ENCODE measurements at regions not wholly inside any gene's neighbourhood (a gene's known extent, or its start where the extent isn't known, plus 50 kb on each side); places are given as distances from the start of the nearest gene placed in this dataset.

DNA sequence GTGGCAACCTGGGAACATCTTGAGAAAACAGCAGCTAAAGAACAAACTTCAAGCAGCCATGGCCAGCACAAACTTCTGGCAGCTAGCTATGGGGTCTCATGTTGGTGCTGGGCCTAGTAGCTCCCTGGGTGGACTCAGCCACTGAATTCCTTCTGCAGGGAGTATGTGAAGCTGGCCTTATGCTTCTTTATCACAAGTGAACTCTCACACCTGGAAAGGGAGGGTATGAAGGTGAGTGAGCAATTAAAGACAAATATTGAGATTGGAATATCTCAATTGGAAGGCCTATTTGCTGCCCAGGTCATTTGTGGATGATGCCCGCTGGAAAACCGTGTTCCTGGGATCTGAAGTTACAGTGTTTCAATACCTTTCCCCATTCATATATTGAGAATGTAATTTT lies 153.3 kb upstream of the RPS6KA3 start:
- no peak for DNase-seq

DNA sequence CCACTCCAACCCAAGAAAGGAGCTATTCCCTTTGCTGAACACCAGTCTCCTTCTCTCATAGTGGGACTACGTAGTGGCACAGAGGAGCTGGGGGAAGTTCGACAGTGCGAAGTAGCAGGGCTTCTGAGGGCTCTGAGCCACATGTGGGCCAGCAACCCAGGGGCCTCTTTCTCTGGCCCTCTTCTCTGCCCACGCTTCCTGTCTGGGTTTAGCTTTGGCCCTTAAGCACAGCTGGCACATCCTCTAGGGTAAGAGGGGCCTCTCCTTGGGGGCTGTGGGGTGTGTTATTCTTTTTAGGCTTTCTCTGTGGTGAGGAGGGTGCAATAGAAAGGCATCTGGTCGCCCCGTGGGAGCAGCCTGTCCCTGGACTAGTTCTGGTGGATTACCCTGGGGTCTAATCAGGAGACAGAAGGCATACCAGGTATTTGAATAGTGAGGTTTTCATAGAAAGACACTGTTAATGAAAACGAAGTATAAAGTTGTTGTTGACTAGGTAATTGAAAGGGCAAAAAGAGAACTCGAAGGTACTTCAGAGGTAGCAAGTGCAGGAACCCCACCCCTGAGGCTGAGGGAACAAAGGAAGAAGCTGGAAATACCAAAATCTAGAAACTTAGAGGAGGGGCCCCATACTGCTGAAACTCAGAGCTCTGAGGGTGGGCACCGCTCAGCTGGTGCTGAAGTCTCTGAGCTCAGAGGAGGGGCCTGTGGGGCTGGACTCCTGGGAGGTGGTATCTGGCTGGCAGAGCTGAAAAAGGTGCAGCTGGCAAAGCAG lies 151.9 kb upstream of the RPS6KA3 start:
- no peak for DNase-seq

DNA sequence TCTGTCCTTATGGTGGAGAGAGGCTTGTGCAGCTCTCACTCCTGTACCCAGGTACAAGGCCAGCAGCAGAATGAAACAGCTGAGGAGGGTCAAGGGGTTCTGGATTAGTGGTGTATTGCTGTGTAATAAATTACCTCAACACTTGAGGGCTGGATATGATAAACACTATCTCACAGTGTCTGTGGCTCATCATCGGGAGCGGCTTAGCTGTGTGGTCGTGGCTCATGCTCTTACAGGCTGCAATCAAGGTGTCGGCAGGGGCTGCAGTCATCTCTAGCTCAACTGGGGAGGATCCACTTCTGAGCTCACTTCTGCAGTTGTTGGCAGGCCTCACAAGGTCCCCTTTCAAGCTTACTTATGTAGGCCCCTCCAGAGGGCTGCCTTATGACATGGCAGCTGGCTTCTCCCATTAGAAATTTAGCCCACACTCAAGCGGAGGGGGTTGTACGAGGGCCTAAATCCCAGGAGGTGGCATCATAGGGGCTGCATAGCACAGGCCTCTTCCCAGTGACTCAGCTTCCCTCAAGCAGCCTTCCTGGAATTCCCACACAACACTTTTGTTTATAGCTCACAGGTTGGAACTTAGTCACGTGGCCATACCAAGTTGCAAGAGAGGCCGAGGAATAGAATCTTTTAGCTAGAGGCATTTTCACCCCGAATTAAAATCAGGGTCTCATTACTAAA lies 148.2 kb upstream of the RPS6KA3 start:
- DNase-seq, result no peak

DNA sequence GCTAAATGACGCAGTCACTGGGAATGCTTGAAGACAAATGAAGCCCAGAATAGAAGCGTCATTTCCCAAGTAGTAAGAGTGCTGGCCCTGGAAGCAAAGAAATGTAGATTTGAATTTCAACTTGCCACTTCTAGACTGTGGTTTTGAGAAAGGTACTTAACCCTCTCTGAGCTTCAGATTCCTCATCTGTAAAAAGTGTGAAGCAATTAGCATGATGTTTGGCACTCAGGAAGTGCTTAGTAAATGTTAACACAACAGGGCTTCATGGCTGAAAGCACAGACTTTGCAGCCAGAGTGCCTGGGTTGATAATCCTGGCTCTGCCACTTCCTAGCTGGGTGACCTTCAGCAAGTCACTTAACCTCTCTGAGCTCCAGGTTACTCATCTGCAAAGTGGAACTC lies 147.4 kb upstream of the RPS6KA3 start:
- DNase-seq, result no peak

GRCh38 chrX:20412871-20413486 lies 146.3 kb upstream of the RPS6KA3 start:
- DNase-seq, result peak; percentile 77

- no peak for DNase-seq
These were observed 143.8 kb upstream of the RPS6KA3 start for GRCh38 chrX:20410540-20410939.

DNA sequence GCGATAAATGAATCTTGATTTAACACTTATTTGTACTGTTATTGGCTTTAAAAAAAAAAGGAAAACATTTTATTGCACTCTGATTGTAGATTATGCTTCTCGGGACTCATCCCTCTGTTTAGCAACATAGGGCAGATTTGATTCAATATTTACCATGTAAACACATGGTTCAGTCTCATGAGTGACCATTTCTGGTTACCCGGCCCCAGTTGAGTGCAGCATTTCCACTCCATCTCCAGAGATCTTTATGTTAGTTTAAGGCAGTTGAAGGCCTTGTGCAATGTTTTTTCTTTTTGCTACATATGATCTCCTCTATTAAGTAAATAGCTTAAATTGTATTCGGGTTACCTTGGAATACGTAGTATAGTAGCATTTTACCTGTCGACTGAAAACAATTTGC lies 143.3 kb upstream of the RPS6KA3 start:
- DNase-seq, result no peak

- no peak for DNase-seq
These were observed 136.2 kb upstream of the RPS6KA3 start for GRCh38 chrX:20402956-20403355.

- no peak for DNase-seq
These were observed 133.2 kb upstream of the RPS6KA3 start for GRCh38 chrX:20399728-20400414.

GRCh38 chrX:20397587-20397986 lies 130.9 kb upstream of the RPS6KA3 start:
- no peak for DNase-seq

GRCh38 chrX:20394451-20394850 lies 127.7 kb upstream of the RPS6KA3 start:
- no peak for DNase-seq

- no peak for DNase-seq
These were observed 127.2 kb upstream of the RPS6KA3 start for GRCh38 chrX:20393944-20394343.

DNA sequence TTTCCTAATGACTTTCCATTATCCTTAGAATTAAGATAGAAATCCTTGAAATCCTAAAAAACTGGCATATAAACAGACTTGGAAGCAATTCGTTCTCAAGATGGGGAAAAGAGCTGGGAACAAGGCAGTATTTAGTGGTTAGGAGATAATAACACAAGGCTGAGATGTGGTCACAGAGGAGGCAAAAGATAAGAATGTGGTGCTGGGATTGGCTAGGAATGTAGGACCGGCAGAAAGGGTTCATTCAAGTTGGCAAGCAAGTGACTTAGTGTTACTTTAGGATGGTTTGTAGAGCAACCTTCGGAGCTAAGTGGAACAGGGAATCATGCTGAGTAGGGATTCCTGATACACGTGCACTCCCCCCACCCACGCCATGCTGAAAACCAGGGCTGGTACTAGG lies 121.9 kb upstream of the RPS6KA3 start:
- no peak for DNase-seq

DNA sequence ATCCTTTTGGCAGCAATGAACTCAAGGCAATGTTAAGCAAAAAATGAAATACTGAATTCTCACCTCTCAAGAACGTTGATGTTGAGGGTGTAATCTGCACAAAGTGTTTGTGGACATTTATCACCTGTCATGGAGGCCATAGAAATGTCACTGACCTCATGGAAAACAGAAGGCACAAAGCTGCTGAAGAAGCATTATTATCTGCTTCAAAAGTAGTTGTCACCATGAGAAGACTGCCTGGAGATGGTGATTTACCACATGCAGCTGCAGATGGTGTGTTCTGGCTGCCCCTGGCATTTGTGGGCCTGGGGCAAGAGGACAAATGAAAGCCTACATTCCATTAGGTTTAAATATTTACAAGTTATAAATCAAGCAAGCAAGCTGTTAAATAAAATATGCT lies 116.8 kb upstream of the RPS6KA3 start:
- no peak for DNase-seq

DNA sequence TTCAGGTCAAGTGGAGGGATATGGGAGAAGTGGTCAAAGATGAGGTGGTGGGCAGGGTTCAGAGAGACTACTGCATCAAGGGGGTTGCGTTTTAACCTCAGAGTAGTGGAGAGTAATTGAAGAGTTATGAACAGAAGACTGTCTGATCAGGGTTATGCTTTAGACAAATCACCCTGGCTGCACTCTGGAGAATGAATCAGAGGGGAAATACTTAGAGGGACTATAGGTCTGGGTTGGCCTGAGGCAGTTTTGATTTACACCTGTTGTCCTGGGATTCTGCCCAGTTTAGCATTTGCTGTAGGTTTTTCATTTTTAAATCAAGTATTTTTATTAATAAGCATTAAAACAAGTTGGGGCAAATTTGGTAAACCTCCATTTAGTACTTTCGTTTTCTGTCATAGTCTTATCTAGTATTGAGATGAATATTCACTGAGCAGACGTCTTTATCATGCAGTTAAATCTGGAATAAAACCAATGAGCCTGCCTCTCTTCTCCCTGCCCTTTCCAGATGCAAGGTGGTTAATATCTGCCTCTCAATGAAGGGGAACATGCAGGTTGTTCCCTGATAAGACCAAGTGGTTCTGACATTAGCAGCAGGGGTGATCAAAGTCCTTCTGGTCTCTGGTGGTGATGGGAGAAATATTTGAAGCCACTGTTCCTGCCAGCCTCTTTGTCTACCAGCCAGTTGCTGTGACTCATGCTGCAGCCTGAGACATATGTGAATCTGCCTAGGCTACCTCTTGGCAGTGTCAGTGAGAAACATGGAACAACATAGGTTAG lies 116.0 kb upstream of the RPS6KA3 start:
- no peak for DNase-seq

DNA sequence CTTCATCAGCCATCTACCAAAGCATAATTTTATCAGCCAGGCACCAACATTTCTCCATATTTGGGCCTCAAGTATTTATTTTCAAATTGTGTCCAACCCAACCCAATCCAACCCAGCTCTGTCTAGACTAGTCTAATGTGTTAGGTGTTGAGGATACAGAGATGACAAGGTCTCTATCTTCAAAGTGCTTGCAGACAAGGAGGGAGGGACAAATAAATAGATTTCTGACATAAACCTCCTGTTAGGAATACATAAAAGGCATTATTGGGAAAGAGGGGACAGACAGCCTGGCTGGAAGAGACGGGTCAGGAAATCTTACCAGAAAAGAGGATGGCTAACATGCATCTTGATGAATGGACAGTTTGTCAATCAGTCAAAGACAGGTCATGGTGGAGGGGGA lies 115.4 kb upstream of the RPS6KA3 start:
- no peak for DNase-seq

- DNase-seq, result no peak
These were observed 111.7 kb upstream of the RPS6KA3 start for GRCh38 chrX:20378233-20378920.

DNA sequence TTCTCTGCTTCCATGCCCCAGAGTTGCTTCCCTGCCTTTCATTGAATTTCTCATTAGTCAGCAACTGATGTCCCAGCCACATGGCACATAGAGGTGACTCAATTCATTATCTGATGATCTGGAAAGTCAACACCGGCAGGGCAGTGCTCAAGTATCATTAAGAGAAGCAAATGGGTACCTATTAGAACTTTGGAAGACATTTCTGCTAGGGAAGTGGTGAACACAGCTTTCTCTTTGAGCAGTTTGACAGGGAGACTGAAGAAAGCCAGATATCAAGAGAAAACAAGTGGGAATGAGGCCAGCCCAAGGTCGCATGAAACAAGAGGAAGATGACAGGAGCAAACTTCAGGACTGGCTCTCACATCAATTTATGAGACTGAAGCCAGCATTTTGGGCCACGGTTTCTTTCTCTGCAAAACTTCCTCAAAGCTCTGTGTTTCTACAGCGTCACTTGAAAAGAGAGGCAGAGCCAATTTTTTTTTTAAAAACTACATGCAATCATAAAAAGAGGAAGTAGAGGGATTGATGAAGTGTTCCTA lies 108.3 kb upstream of the RPS6KA3 start:
- peak; percentile 21 for DNase-seq

DNA sequence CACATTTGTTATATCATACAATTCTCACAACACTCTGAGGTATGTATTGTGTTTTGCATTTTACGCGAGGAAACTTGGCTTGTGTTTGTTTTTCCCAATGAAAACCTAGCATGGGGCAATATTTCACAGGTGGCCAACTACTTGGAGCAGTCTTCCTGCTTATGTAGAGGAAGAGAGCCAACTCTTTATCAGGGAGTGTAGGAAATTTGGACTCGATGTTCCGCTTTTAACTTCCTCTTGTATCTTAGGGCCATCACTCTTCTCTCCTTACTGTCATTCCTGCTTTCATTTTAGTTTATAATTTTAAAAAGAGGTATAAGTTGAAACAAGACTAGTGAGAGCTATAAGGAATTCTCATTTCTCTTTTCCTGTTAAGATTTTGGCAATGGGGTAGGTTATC lies 107.7 kb upstream of the RPS6KA3 start:
- no peak for DNase-seq

DNA sequence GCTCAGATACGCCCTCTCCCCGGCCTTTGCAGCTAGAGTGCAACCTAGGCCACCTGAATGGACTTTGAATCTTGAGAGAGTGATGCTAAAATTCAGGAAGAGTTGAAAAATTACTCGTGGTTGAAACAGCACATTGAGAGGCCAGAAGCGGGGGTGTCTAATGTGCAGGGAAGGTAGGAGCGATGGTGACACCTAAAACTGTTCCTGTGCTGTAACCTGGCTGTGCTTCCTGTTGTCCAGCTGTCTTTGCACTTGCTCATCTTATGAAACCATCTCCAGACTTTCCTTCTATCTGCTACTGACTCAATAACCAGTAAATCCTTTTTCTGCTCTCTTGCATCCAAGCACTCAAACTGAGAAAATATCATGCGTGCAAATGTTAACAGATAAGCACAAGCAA lies 106.4 kb upstream of the RPS6KA3 start:
- no peak for DNase-seq

DNA sequence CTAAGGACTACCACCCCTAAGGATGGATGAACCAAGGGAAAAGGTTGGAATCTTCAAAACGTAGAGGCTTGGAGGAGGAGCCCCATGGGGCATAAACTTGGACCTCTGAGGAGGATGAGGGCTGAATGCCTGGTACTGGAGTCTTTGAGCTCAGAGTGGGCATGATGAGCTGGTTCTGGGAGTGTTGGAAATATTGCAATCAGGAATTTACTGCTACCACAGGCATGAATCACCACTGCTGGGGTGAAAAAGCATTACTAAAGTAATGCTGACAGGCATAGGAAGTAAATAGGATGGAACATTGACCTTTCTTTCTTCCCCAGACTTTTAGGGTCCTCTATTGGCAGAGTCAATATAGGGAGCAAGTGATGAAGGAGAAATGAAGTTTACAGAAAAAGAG lies 105.8 kb upstream of the RPS6KA3 start:
- no peak for DNase-seq

DNA sequence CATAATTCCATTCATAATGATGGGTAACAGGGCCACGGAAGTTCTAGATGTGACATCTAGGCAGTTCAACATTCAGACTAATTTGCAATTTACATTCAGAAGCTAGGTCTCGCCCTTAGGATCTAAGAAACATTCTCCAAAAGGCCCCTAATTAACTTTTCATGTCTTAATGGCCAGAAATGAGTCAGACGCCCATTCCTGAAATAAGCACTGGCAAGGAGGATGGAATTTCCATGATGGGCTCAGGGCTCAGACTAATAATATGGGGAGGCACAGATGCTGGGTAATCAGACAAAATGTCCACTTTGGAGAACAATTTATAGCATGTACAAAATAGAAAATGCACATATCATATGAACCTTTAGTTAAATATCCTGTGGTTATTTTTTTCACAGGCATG lies 102.8 kb upstream of the RPS6KA3 start:
- DNase-seq, result no peak

Data from CD4-positive, alpha-beta T cell treated with Interleukin-15 for 1 hour (primary cell).